ENCODE measurements at regions not wholly inside any gene's neighbourhood (a gene's known extent, or its start where the extent isn't known, plus 50 kb on each side); places are given as distances from the start of the nearest gene placed in this dataset.

GRCh38 chr7:106166651-106167342, 54.7 kb upstream of the SYPL1 start:
- peak; percentile 90 for DNase-seq (ENCODE audit: low spot score)

- no peak for DNase-seq (ENCODE audit: low spot score)
Measured at GRCh38 chr7:106165337-106165736, 53.2 kb upstream of the SYPL1 start.

- no peak for DNase-seq (ENCODE audit: low spot score)
Measured at GRCh38 chr7:106163257-106163656, 51.1 kb upstream of the SYPL1 start.

All from HT-29 (cell line).